Kidney (tissue), 13 donors: ENCODE measurements at regions not wholly inside any gene's neighbourhood (a gene's known extent, or its start where the extent isn't known, plus 50 kb on each side); places are given as distances from the start of the nearest gene placed in this dataset.

ENCODE experiments used
- DNase-seq, 5 donors: peaks; one replicate each; pipeline ENCODE4 v3.0.0-alpha.2; 2013 to 2020
- FAIRE-seq: peaks from 2 replicates; lab custom pipeline; 2012; peaks lifted over from hg19 to GRCh38; lab: Jason Lieb, UNC
- H3K27ac ChIP-seq, 2 donors: one replicate each; pipeline ENCODE4 v1.7.0; 2013; ENCODE audit warnings: low read depth in 2 of 2, low read length in 2 of 2, inconsistent platforms in 1 of 2
- H3K27me3 ChIP-seq: one replicate; pipeline ENCODE4 v1.7.1; 2013; ENCODE audit warnings: low read length, inconsistent platforms; ENCODE audit not compliant: control insufficient read depth, insufficient read depth
- H3K36me3 ChIP-seq, 3 donors: one replicate each; pipeline versions ENCODE4 v1.7.0 to v1.7.1; 2013; ENCODE audit warnings: low read length in 3 of 3, control low read depth in 1 of 3, inconsistent platforms in 1 of 3; ENCODE audit not compliant: insufficient read depth in 3 of 3, control insufficient read depth in 2 of 3
- H3K4me1 ChIP-seq, 3 donors: one replicate each; pipeline versions ENCODE4 v1.7.0 to v1.7.1; 2013; ENCODE audit warnings: low read length in 3 of 3, inconsistent platforms in 1 of 3, low read depth in 1 of 3; ENCODE audit not compliant: control insufficient read depth in 2 of 3, insufficient read depth in 2 of 3
- H3K4me3 ChIP-seq, 3 donors: one replicate each; pipeline versions ENCODE4 v1.7.0 to v1.8.1; 2013; ENCODE audit warnings: low read length in 3 of 3, control low read depth in 1 of 3, inconsistent platforms in 1 of 3
- H3K9ac ChIP-seq, 3 donors: one replicate each; pipeline versions ENCODE4 v1.7.0 to v1.7.1; 2013; ENCODE audit warnings: low read length in 3 of 3, control low read depth in 1 of 3, inconsistent platforms in 1 of 3
- H3K9me3 ChIP-seq, 3 donors: one replicate each; pipeline versions ENCODE4 v1.7.0 to v1.7.1; 2013; ENCODE audit warnings: low read length in 3 of 3, control low read depth in 1 of 3, inconsistent platforms in 1 of 3; ENCODE audit not compliant: control insufficient read depth in 2 of 3, insufficient read depth in 1 of 3
- intact Hi-C: fragments of 100-400 bp; cut with DNase I; formaldehyde crosslinking; loops from one replicate; pipeline ENCODE4 v1.11.1; 2022
- TF ChIP-seq, protein P1 (sequence below): IDR thresholded peaks from 3 replicates; pipeline ENCODE4 v1.5.1; 2012; ENCODE audit warnings: mild to moderate bottlenecking, moderate library complexity, borderline replicate concordance; ENCODE audit not compliant: insufficient read depth; ENCODE audit errors: extremely low read depth
- donor health status: control.
- donor health status: control.
- donor health status: control.
- donor health status: control.
- donor health status: control.
- donor health status: DM: yes; HTN: yes; CAD: no.
- donor health status: Normal renal cell carcinoma (clear cell type).

DNA sequence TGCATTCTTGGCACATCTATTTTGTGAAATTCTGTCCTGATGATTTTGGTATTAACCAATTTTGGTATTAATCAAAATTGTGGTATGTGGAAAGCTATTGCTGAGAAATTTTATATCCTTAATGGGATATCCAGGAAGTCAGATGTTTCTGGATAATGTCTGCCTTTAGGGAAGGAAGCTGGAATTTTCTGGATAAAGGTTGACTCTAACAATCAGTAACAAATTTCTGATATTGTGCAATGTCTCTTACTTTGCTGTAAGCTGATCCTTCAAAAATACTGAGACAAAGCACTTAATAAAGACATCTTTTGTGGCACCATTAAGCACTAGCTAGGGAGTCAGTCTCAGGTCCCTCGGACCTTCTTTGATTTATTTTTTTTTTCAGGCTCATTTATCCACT, 100.8 kb upstream of the UGP2 start:
- H3K4me1 ChIP-seq, result no peaks in the 10 kb centered on the region
- no peak overlapping the region for H3K9ac ChIP-seq
- intact Hi-C loops, result no loop called here
- no peaks in the 10 kb centered on the region for H3K9me3 ChIP-seq
- H3K4me3 ChIP-seq, result no peak overlapping the region
- H3K36me3 ChIP-seq, result no peaks in the 10 kb centered on the region
- peak in 2 of 5 donors; percentile 14 to 30 for DNase-seq
- H3K27me3 ChIP-seq, result no peaks in the 10 kb centered on the region
- no peak overlapping the region for H3K27ac ChIP-seq
- no peak for FAIRE-seq
- TF ChIP-seq, protein P1, sequence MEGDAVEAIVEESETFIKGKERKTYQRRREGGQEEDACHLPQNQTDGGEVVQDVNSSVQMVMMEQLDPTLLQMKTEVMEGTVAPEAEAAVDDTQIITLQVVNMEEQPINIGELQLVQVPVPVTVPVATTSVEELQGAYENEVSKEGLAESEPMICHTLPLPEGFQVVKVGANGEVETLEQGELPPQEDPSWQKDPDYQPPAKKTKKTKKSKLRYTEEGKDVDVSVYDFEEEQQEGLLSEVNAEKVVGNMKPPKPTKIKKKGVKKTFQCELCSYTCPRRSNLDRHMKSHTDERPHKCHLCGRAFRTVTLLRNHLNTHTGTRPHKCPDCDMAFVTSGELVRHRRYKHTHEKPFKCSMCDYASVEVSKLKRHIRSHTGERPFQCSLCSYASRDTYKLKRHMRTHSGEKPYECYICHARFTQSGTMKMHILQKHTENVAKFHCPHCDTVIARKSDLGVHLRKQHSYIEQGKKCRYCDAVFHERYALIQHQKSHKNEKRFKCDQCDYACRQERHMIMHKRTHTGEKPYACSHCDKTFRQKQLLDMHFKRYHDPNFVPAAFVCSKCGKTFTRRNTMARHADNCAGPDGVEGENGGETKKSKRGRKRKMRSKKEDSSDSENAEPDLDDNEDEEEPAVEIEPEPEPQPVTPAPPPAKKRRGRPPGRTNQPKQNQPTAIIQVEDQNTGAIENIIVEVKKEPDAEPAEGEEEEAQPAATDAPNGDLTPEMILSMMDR, result no peak

DNA sequence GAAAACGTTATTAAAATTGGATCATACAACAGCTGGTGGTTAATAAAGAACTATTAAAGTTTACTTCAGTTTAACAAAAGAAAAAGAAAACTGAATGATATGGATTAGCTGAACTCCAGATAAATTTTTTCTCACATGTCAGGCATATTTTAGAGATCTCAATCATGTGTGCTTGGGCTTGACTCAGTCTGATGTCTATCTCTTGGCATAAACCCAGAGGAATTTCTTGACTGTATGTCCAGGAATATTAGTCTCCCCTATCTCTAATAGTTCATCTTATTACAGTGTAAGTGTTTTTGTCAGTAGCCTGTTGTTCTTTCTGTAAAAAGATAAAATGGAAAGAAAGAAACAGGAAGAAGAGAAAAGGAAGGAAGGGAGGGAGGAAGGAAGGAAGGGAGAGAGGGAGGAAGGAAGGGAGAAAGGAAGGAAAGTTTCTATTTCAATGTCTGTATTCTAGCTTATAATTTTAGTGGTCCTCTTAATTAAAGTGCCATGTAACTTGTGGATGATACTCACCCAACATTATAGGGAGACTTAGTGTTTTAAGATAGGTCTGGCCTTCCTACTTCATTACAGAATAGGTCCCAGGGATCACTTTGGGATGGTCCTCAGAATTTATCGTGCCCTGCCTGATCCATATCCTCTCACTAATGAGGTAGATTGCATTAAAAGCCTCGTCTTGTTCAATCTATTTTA, 99.7 kb upstream of the UGP2 start:
- no peak for FAIRE-seq
- Histone ChIP-seq H3K4me1 (no peaks in the 10 kb centered on the region), H3K27me3 (no peaks in the 10 kb centered on the region), H3K9me3 (no peaks in the 10 kb centered on the region), H3K27ac (no peak overlapping the region), H3K9ac (no peak overlapping the region), H3K4me3 (no peak overlapping the region), H3K36me3 (no peaks in the 10 kb centered on the region)
- TF ChIP-seq, protein P1, result no peak
- DNase-seq, result no peak
- intact Hi-C loops, result no loop called here

DNA sequence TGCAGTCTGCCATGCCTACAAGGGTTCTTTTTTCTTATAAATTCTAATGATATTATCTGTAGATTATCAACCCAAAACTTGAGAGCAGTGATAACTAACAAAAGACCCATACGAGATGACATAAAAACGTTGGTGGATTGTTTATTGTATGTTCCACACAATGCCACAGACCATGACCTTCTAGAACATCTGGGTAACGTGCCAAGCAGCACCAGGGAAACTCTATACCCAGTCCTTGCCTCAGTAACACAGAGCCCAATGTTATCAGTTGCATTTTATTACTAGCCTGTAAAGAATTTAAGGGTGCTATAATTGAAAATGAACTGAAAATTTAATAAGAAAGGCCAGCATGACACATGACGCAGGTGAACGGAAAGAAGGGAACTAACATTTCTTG, 99.1 kb upstream of the UGP2 start:
- FAIRE-seq (no peak), DNase-seq (no peak)
- H3K27me3 ChIP-seq, result no peaks in the 10 kb centered on the region
- H3K36me3 ChIP-seq, result no peaks in the 10 kb centered on the region
- no peak overlapping the region for H3K9ac ChIP-seq
- no peak overlapping the region for H3K27ac ChIP-seq
- H3K4me3 ChIP-seq, result no peak overlapping the region
- no peaks in the 10 kb centered on the region for H3K4me1 ChIP-seq
- no peaks in the 10 kb centered on the region for H3K9me3 ChIP-seq
- TF ChIP-seq, protein P1, result no peak
- intact Hi-C loops, result no loop called here
